Activated naive CD4-positive, alpha-beta T cell treated with anti-CD3 and anti-CD28 coated beads, Interleukin-2, amount 50 U/mL, for 24 hours (primary cell): ENCODE measurements at regions not wholly inside any gene's neighbourhood (a gene's known extent, or its start where the extent isn't known, plus 50 kb on each side); places are given as distances from the start of the nearest gene placed in this dataset.
A peak's percentile ranks its signal among the peaks of the same experiment; 100 is the strongest.

Source experiments
- H3K27ac Mint-ChIP-seq: one replicate; pipeline ENCODE4 v1.8.0; 2021; ENCODE audit warnings: mild to moderate bottlenecking, mixed read lengths
- H3K27me3 Mint-ChIP-seq: one replicate; pipeline ENCODE4 v1.8.0; 2021; ENCODE audit warnings: mixed read lengths
- H3K36me3 Mint-ChIP-seq: one replicate; pipeline ENCODE4 v1.8.0; 2021; ENCODE audit warnings: mixed read lengths
- H3K4me1 Mint-ChIP-seq: one replicate; pipeline ENCODE4 v1.8.0; 2021; ENCODE audit warnings: mixed read lengths
- H3K4me3 Mint-ChIP-seq: one replicate; pipeline ENCODE4 v1.8.0; 2021; ENCODE audit warnings: mild to moderate bottlenecking, mixed read lengths
- H3K9me3 Mint-ChIP-seq: one replicate; pipeline ENCODE4 v1.8.0; 2021; ENCODE audit warnings: mixed read lengths

GRCh38 chr17:72025113-72025512, 95.7 kb upstream of the SOX9 start:
- no peak overlapping the region for H3K27ac Mint-ChIP-seq
- no peak overlapping the region for H3K4me3 Mint-ChIP-seq
- no peaks in the 10 kb centered on the region for H3K9me3 Mint-ChIP-seq
- peaks cover 12% of the 10 kb centered on the region for H3K4me1 Mint-ChIP-seq
- no peaks in the 10 kb centered on the region for H3K36me3 Mint-ChIP-seq
- H3K27me3 Mint-ChIP-seq: peaks cover 10% of the 10 kb centered on the region

- Mint-ChIP-seq H3K9me3 (no peaks in the 10 kb centered on the region), H3K4me1 (peaks cover 22% of the 10 kb centered on the region), H3K27ac (no peak overlapping the region), H3K27me3 (peaks cover 14% of the 10 kb centered on the region), H3K4me3 (peak overlapping the region; percentile 62), H3K36me3 (no peaks in the 10 kb centered on the region)
Measured at GRCh38 chr17:72030067-72030899, 90.5 kb upstream of the SOX9 start.

GRCh38 chr17:72031219-72031884, 89.5 kb upstream of the SOX9 start:
- no peak overlapping the region for H3K27ac Mint-ChIP-seq
- peaks cover 14% of the 10 kb centered on the region for H3K27me3 Mint-ChIP-seq
- H3K4me1 Mint-ChIP-seq: peaks cover 22% of the 10 kb centered on the region
- H3K36me3 Mint-ChIP-seq: no peaks in the 10 kb centered on the region
- H3K4me3 Mint-ChIP-seq: peak overlapping the region; percentile 51
- H3K9me3 Mint-ChIP-seq: no peaks in the 10 kb centered on the region

- H3K9me3 Mint-ChIP-seq: no peaks in the 10 kb centered on the region
- H3K4me3 Mint-ChIP-seq: no peak overlapping the region
- H3K27me3 Mint-ChIP-seq: peaks cover 14% of the 10 kb centered on the region
- H3K36me3 Mint-ChIP-seq: no peaks in the 10 kb centered on the region
- H3K4me1 Mint-ChIP-seq: peaks cover 22% of the 10 kb centered on the region
- no peak overlapping the region for H3K27ac Mint-ChIP-seq
Measured at GRCh38 chr17:72033334-72033733, 87.5 kb upstream of the SOX9 start.

GRCh38 chr17:72034000-72034399, 86.8 kb upstream of the SOX9 start:
- H3K36me3 Mint-ChIP-seq: no peaks in the 10 kb centered on the region
- peaks cover 22% of the 10 kb centered on the region for H3K4me1 Mint-ChIP-seq
- H3K4me3 Mint-ChIP-seq: no peak overlapping the region
- H3K9me3 Mint-ChIP-seq: no peaks in the 10 kb centered on the region
- no peak overlapping the region for H3K27ac Mint-ChIP-seq
- H3K27me3 Mint-ChIP-seq: peaks cover 9% of the 10 kb centered on the region

GRCh38 chr17:72038427-72038826, 82.4 kb upstream of the SOX9 start:
- Mint-ChIP-seq H3K9me3 (no peaks in the 10 kb centered on the region), H3K4me1 (no peaks in the 10 kb centered on the region), H3K27ac (no peak overlapping the region), H3K4me3 (no peak overlapping the region), H3K36me3 (no peaks in the 10 kb centered on the region), H3K27me3 (peaks cover 2% of the 10 kb centered on the region)

GRCh38 chr17:72039490-72039889, 81.3 kb upstream of the SOX9 start:
- Mint-ChIP-seq H3K9me3 (no peaks in the 10 kb centered on the region), H3K36me3 (no peaks in the 10 kb centered on the region), H3K4me3 (no peak overlapping the region), H3K27me3 (peaks cover 2% of the 10 kb centered on the region), H3K4me1 (no peaks in the 10 kb centered on the region), H3K27ac (no peak overlapping the region)

- Mint-ChIP-seq H3K36me3 (no peaks in the 10 kb centered on the region), H3K4me3 (no peak overlapping the region), H3K9me3 (peaks cover 6% of the 10 kb centered on the region), H3K27ac (no peak overlapping the region), H3K27me3 (no peaks in the 10 kb centered on the region), H3K4me1 (no peaks in the 10 kb centered on the region)
Measured at GRCh38 chr17:72046178-72046577, 74.6 kb upstream of the SOX9 start.

GRCh38 chr17:72046643-72047612, 73.9 kb upstream of the SOX9 start:
- Mint-ChIP-seq H3K27me3 (no peaks in the 10 kb centered on the region), H3K4me3 (no peak overlapping the region), H3K4me1 (no peaks in the 10 kb centered on the region), H3K9me3 (peaks cover 6% of the 10 kb centered on the region), H3K27ac (no peak overlapping the region), H3K36me3 (no peaks in the 10 kb centered on the region)

GRCh38 chr17:72049914-72050313, 70.9 kb upstream of the SOX9 start:
- Mint-ChIP-seq H3K4me3 (no peak overlapping the region), H3K36me3 (no peaks in the 10 kb centered on the region), H3K9me3 (peaks cover 6% of the 10 kb centered on the region), H3K27me3 (peaks cover 1% of the 10 kb centered on the region), H3K27ac (no peak overlapping the region), H3K4me1 (no peaks in the 10 kb centered on the region)

GRCh38 chr17:72053036-72053435, 67.8 kb upstream of the SOX9 start:
- H3K36me3 Mint-ChIP-seq: no peaks in the 10 kb centered on the region
- peaks cover 6% of the 10 kb centered on the region for H3K9me3 Mint-ChIP-seq
- no peaks in the 10 kb centered on the region for H3K4me1 Mint-ChIP-seq
- H3K27me3 Mint-ChIP-seq: peaks cover 1% of the 10 kb centered on the region
- no peak overlapping the region for H3K4me3 Mint-ChIP-seq
- H3K27ac Mint-ChIP-seq: no peak overlapping the region

- no peaks in the 10 kb centered on the region for H3K36me3 Mint-ChIP-seq
- no peak overlapping the region for H3K27ac Mint-ChIP-seq
- peaks cover 6% of the 10 kb centered on the region for H3K9me3 Mint-ChIP-seq
- H3K4me1 Mint-ChIP-seq: no peaks in the 10 kb centered on the region
- H3K27me3 Mint-ChIP-seq: peaks cover 1% of the 10 kb centered on the region
- H3K4me3 Mint-ChIP-seq: no peak overlapping the region
Measured at GRCh38 chr17:72053449-72053848, 67.4 kb upstream of the SOX9 start.

GRCh38 chr17:72056155-72056554, 64.7 kb upstream of the SOX9 start:
- Mint-ChIP-seq H3K36me3 (no peaks in the 10 kb centered on the region), H3K4me3 (no peak overlapping the region), H3K27me3 (peaks cover 1% of the 10 kb centered on the region), H3K9me3 (no peaks in the 10 kb centered on the region), H3K27ac (no peak overlapping the region), H3K4me1 (no peaks in the 10 kb centered on the region)

- Mint-ChIP-seq H3K36me3 (no peaks in the 10 kb centered on the region), H3K27ac (no peak overlapping the region), H3K4me1 (no peaks in the 10 kb centered on the region), H3K4me3 (no peak overlapping the region), H3K27me3 (peaks cover 1% of the 10 kb centered on the region), H3K9me3 (no peaks in the 10 kb centered on the region)
Measured at GRCh38 chr17:72056727-72057290, 64.0 kb upstream of the SOX9 start.

GRCh38 chr17:72060084-72060483, 60.7 kb upstream of the SOX9 start:
- Mint-ChIP-seq H3K4me1 (no peaks in the 10 kb centered on the region), H3K36me3 (no peaks in the 10 kb centered on the region), H3K27ac (no peak overlapping the region), H3K4me3 (no peak overlapping the region), H3K27me3 (no peaks in the 10 kb centered on the region), H3K9me3 (no peaks in the 10 kb centered on the region)
